Nephron (organoid): ENCODE measurements at regions not wholly inside any gene's neighbourhood (a gene's known extent, or its start where the extent isn't known, plus 50 kb on each side); places are given as distances from the start of the nearest gene placed in this dataset.

ENCODE experiments used
- H3K27ac Mint-ChIP-seq, 3 experiments: 2 replicates each; pipeline ENCODE4 v1.8.0; 2020; ENCODE audit warnings: mixed read lengths in 3 of 3, mild to moderate bottlenecking in 2 of 3, moderate library complexity in 1 of 3
- H3K27me3 Mint-ChIP-seq: 2 replicates; pipeline ENCODE4 v1.8.0; 2021; ENCODE audit warnings: low read depth, mild to moderate bottlenecking, moderate library complexity, mixed read lengths
- H3K36me3 Mint-ChIP-seq: 2 replicates; pipeline ENCODE4 v1.8.0; 2020; ENCODE audit warnings: low read depth, mixed read lengths
- H3K4me1 Mint-ChIP-seq: 2 replicates; pipeline ENCODE4 v1.8.0; 2020; ENCODE audit warnings: mixed read lengths
- H3K4me3 Mint-ChIP-seq, 3 experiments: 2 replicates each; pipeline ENCODE4 v1.8.0; 2020; ENCODE audit warnings: mild to moderate bottlenecking in 3 of 3, mixed read lengths in 3 of 3, moderate library complexity in 2 of 3
- H3K9me3 Mint-ChIP-seq: 2 replicates; pipeline ENCODE4 v1.8.0; 2020; ENCODE audit warnings: mixed read lengths
- TF ChIP-seq, protein P1 (sequence below), 3 experiments: fragments of 200-600 bp; sonication (generic); IDR thresholded peaks; one replicate each; pipeline ENCODE4 v1.5.0; 2021; ENCODE audit warnings: antibody characterized with exemption in 3 of 3; ENCODE audit not compliant: unreplicated experiment in 3 of 3

DNA sequence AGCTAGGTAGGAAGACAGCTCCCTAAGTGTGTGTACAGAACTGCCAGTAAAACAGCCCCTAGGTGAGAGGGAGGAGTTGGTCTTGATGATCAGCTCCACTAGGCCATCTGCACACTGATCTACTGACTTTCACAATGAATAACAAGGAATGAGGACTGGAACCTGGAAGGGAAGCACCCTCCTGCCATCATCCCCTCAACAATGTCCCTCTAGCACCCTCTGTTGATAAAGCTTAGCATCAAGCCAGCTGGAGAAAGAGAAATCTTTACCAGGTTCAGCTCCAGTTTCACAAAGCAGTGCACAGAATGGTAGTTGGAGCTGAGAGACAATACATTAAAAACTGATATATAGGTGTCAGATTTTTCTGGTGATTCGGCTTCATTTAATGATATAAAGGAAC, 57.2 kb upstream of the IRAK1BP1 start:
- Mint-ChIP-seq H3K9me3 (peaks cover 15% of the 10 kb centered on the region), H3K4me3 (no peak overlapping the region), H3K27ac (no peak overlapping the region), H3K36me3 (no peaks in the 10 kb centered on the region), H3K4me1 (no peaks in the 10 kb centered on the region), H3K27me3 (peaks cover 8% of the 10 kb centered on the region)
- TF ChIP-seq, protein P1, sequence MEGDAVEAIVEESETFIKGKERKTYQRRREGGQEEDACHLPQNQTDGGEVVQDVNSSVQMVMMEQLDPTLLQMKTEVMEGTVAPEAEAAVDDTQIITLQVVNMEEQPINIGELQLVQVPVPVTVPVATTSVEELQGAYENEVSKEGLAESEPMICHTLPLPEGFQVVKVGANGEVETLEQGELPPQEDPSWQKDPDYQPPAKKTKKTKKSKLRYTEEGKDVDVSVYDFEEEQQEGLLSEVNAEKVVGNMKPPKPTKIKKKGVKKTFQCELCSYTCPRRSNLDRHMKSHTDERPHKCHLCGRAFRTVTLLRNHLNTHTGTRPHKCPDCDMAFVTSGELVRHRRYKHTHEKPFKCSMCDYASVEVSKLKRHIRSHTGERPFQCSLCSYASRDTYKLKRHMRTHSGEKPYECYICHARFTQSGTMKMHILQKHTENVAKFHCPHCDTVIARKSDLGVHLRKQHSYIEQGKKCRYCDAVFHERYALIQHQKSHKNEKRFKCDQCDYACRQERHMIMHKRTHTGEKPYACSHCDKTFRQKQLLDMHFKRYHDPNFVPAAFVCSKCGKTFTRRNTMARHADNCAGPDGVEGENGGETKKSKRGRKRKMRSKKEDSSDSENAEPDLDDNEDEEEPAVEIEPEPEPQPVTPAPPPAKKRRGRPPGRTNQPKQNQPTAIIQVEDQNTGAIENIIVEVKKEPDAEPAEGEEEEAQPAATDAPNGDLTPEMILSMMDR (IDR thresholded peaks at IDR 0.05; ENCODE audit: unreplicated experiment in 3 of 3): peak; percentile 32 to 44 (median 39)

DNA sequence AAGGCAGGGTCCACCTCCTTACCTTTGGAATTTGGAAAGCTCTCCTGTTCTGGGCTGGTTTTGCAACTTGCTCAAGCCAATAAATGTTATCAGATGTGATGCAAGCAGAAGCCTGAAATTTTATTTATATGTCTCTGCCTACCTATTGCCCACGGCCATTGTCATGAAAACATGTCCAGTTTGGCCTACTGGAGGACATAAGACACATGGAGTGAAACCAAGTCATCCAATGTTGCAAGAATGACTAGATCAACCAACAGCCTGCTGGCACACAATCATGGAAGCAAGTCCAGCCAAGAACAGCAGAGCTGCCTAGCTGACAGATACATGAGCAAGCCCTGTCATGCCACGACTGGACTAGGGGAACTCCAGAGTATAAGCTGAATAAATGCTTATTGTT, 56.7 kb upstream of the IRAK1BP1 start:
- Mint-ChIP-seq H3K27ac (no peak overlapping the region), H3K27me3 (peaks cover 6% of the 10 kb centered on the region), H3K36me3 (no peaks in the 10 kb centered on the region), H3K9me3 (peaks cover 15% of the 10 kb centered on the region), H3K4me1 (no peaks in the 10 kb centered on the region), H3K4me3 (no peak overlapping the region)
- TF ChIP-seq, protein P1 (IDR thresholded peaks at IDR 0.05; ENCODE audit: unreplicated experiment in 3 of 3): no peak
